PC-3 (cell line): ENCODE measurements at regions not wholly inside any gene's neighbourhood (a gene's known extent, or its start where the extent isn't known, plus 50 kb on each side); places are given as distances from the start of the nearest gene placed in this dataset.

Experiments
- ATAC-seq: fragments of 200-7000 bp; cut with Tn5 transposase; 2 replicates; pipeline ENCODE4 v1.9.1; 2020; ENCODE audit warnings: mild to moderate bottlenecking, moderate library complexity
- BruUV-seq: library from RNA; stranded (reverse); fragments of 400-500 nt; replicated peaks from 2 replicates; lab custom pipeline; 2021; lab: Mats Ljungman, UMichigan
- CTCF ChIA-PET: fragments of 300-600 bp; sonication (Branson Sonifier 250); formaldehyde crosslinking; loops from one replicate; lab custom pipeline; 2022; ENCODE audit warnings: antibody characterized with exemption; lab: Charles Lee
- POLR2A ChIA-PET: fragments of 300-600 bp; sonication (Branson Sonifier 250); formaldehyde crosslinking; loops from one replicate; lab custom pipeline; 2022; ENCODE audit warnings: antibody characterized with exemption; ENCODE audit not compliant: unreplicated experiment; lab: Charles Lee
- DNase-seq: peaks from one replicate; pipeline ENCODE4 v3.0.0-alpha.2; 2015
- H2AFZ ChIP-seq: fragments of 300-600 bp; sonication (generic); 2 replicates; pipeline ENCODE4 v1.6.0; 2016; ENCODE audit warnings: antibody characterized with exemption, low read length
- H3F3A ChIP-seq: fragments of 300-600 bp; sonication (generic); one replicate; pipeline ENCODE4 v1.6.0; 2017; ENCODE audit warnings: antibody characterized with exemption, low read length, control low read depth, mild to moderate bottlenecking; ENCODE audit not compliant: unreplicated experiment
- H3K27ac ChIP-seq: fragments of 300-600 bp; sonication (generic); 2 replicates; pipeline ENCODE4 v1.5.1; 2016; ENCODE audit warnings: mild to moderate bottlenecking, low read length
- H3K27me3 ChIP-seq: fragments of 300-600 bp; sonication (generic); 2 replicates; pipeline ENCODE4 v1.6.1; 2016; ENCODE audit warnings: low read length, mixed read lengths
- H3K36me3 ChIP-seq: fragments of 300-600 bp; sonication (generic); 2 replicates; pipeline ENCODE4 v1.6.1; 2016; ENCODE audit warnings: low read depth, mixed run types, low read length, mixed read lengths
- H3K4me1 ChIP-seq: fragments of 300-600 bp; sonication (generic); 2 replicates; pipeline ENCODE4 v1.5.1; 2016; ENCODE audit warnings: low read length; ENCODE audit not compliant: insufficient read depth
- H3K4me2 ChIP-seq: fragments of 300-600 bp; sonication (generic); 2 replicates; pipeline ENCODE4 v1.6.0; 2016; ENCODE audit warnings: low read length
- H3K4me3 ChIP-seq: fragments of 300-600 bp; sonication (generic); 2 replicates; pipeline ENCODE4 v1.5.1; 2016; ENCODE audit warnings: mild to moderate bottlenecking, low read length, mixed read lengths
- H3K79me2 ChIP-seq: fragments of 300-600 bp; sonication (generic); 2 replicates; pipeline ENCODE4 v1.6.1; 2017; ENCODE audit warnings: low read length, mixed read lengths
- H3K9ac ChIP-seq: fragments of 300-600 bp; sonication (generic); 2 replicates; pipeline ENCODE4 v1.6.0; 2016; ENCODE audit warnings: mild to moderate bottlenecking, low read length
- H3K9me2 ChIP-seq: fragments of 300-600 bp; sonication (generic); replicated peaks from 2 replicates; pipeline ENCODE4 v1.6.1; 2016; ENCODE audit warnings: mixed run types, low read length, mixed read lengths
- H3K9me3 ChIP-seq: fragments of 300-600 bp; sonication (generic); 2 replicates; pipeline ENCODE4 v1.6.1; 2016; ENCODE audit warnings: low read length, mixed read lengths
- H4K20me1 ChIP-seq: fragments of 300-600 bp; sonication (generic); 2 replicates; pipeline ENCODE4 v1.6.1; 2016; ENCODE audit warnings: low read length, mixed read lengths
- CTCF ChIP-seq: fragments of 300-600 bp; sonication (generic); conservative IDR thresholded peaks from 2 replicates; pipeline ENCODE4 v1.5.1; 2017; ENCODE audit warnings: antibody characterized with exemption, low read depth, mild to moderate bottlenecking, low read length
- EZH2 ChIP-seq: fragments of 300-600 bp; sonication (generic); IDR thresholded peaks from one replicate; pipeline ENCODE4 v1.6.1; 2017; ENCODE audit warnings: antibody characterized with exemption, mild to moderate bottlenecking, low read length; ENCODE audit not compliant: unreplicated experiment
- EZH2phosphoT487 ChIP-seq: fragments of 300-600 bp; sonication (generic); IDR thresholded peaks from 2 replicates; pipeline ENCODE4 v1.6.1; 2018; ENCODE audit warnings: mild to moderate bottlenecking, antibody characterized with exemption, low read length, borderline replicate concordance
- intact Hi-C: fragments of 100-400 bp; cut with micrococcal nuclease; formaldehyde crosslinking; loops from 2 replicates; pipeline ENCODE4 v1.9.0; 2023

- Histone ChIP-seq H3K4me3 (no peak overlapping the region), H3K9me2 (no peaks in the 10 kb centered on the region), H3F3A (no peaks in the 10 kb centered on the region), H3K27me3 (no peaks in the 10 kb centered on the region), H3K27ac (no peak overlapping the region), H3K9ac (no peak overlapping the region), H2AFZ (no peak overlapping the region), H3K79me2 (no peaks in the 10 kb centered on the region), H3K4me2 (no peak overlapping the region), H3K36me3 (no peaks in the 10 kb centered on the region), H4K20me1 (no peaks in the 10 kb centered on the region), H3K4me1 (no peaks in the 10 kb centered on the region), H3K9me3 (no peaks in the 10 kb centered on the region)
- CTCF ChIA-PET, result no interaction called here
- POLR2A ChIA-PET, result no interaction called here
- intact Hi-C loops, result no loop called here
- TF ChIP-seq EZH2 (no peak), EZH2phosphoT487 (no peak), CTCF (no peak)
- ATAC-seq (no peak), DNase-seq (no peak)
- no TSS peak for BruUV-seq
Observed at GRCh38 chr3:8387571-8387970, 114.1 kb upstream of the LMCD1 start.

GRCh38 chr3:8399686-8400085 lies 101.9 kb upstream of the LMCD1 start:
- peaks cover 28% of the 10 kb centered on the region for H3K27me3 ChIP-seq
- H3K9me3 ChIP-seq, result no peaks in the 10 kb centered on the region
- H3K36me3 ChIP-seq, result no peaks in the 10 kb centered on the region
- ChIA-PET CTCF (no interaction called here), POLR2A (no interaction called here)
- H3K9ac ChIP-seq, result no peak overlapping the region
- H2AFZ ChIP-seq, result no peak overlapping the region
- intact Hi-C loops, result no loop called here
- ATAC-seq (no peak), DNase-seq (no peak)
- H3K4me2 ChIP-seq, result no peak overlapping the region
- no TSS peak for BruUV-seq
- no peaks in the 10 kb centered on the region for H4K20me1 ChIP-seq
- H3K4me3 ChIP-seq, result no peak overlapping the region
- H3K9me2 ChIP-seq, result no peaks in the 10 kb centered on the region
- no peaks in the 10 kb centered on the region for H3F3A ChIP-seq
- H3K79me2 ChIP-seq, result no peaks in the 10 kb centered on the region
- H3K4me1 ChIP-seq, result no peaks in the 10 kb centered on the region
- H3K27ac ChIP-seq, result no peak overlapping the region
- TF ChIP-seq CTCF (no peak), EZH2 (no peak), EZH2phosphoT487 (no peak)

- H3F3A ChIP-seq, result no peaks in the 10 kb centered on the region
- H3K36me3 ChIP-seq, result no peaks in the 10 kb centered on the region
- H3K4me2 ChIP-seq, result no peak overlapping the region
- ATAC-seq (no peak), DNase-seq (no peak)
- CTCF ChIA-PET, result no interaction called here
- no peaks in the 10 kb centered on the region for H3K79me2 ChIP-seq
- peaks cover 29% of the 10 kb centered on the region for H3K27me3 ChIP-seq
- H2AFZ ChIP-seq, result no peak overlapping the region
- POLR2A ChIA-PET, result no interaction called here
- H3K9ac ChIP-seq, result no peak overlapping the region
- H3K27ac ChIP-seq, result no peak overlapping the region
- BruUV-seq, result no TSS peak
- no peaks in the 10 kb centered on the region for H3K9me2 ChIP-seq
- no peaks in the 10 kb centered on the region for H3K4me1 ChIP-seq
- H3K9me3 ChIP-seq, result no peaks in the 10 kb centered on the region
- no peak for TF ChIP-seq EZH2phosphoT487
- TF ChIP-seq CTCF, result no peak
- no peak for TF ChIP-seq EZH2
- intact Hi-C loops, result no loop called here
- H3K4me3 ChIP-seq, result no peak overlapping the region
- H4K20me1 ChIP-seq, result no peaks in the 10 kb centered on the region
Observed at GRCh38 chr3:8400911-8401310, 100.7 kb upstream of the LMCD1 start.
